Brain pericyte (primary cell): ENCODE measurements at regions not wholly inside any gene's neighbourhood (a gene's known extent, or its start where the extent isn't known, plus 50 kb on each side); places are given as distances from the start of the nearest gene placed in this dataset.
"Not testable (repeated sequence)": the region's sequence is repeated elsewhere in the genome, so short reads cannot be mapped to it uniquely, and the experiment has no call there.

Experiments
- DNase-seq: peaks from one replicate; pipeline ENCODE4 v3.0.0-alpha.2; 2012; ENCODE audit warnings: low read depth, low spot score

GRCh38 chr1:88455621-88456256 is 228.3 kb upstream of the PKN2 start:
- DNase-seq = no peak

GRCh38 chr1:88457197-88457596 is 226.9 kb upstream of the PKN2 start:
- DNase-seq = no peak

GRCh38 chr1:88461007-88461406 is 223.1 kb upstream of the PKN2 start:
- no peak for DNase-seq

GRCh38 chr1:88462096-88462487 is 222.0 kb upstream of the PKN2 start:
- DNase-seq = no peak

GRCh38 chr1:88462488-88463261 is 221.4 kb upstream of the PKN2 start:
- DNase-seq = no peak

- no peak for DNase-seq
Observed at GRCh38 chr1:88463401-88463985, 220.6 kb upstream of the PKN2 start.

GRCh38 chr1:88466011-88466410 is 218.1 kb upstream of the PKN2 start:
- no peak for DNase-seq

GRCh38 chr1:88466899-88467580 is 217.0 kb upstream of the PKN2 start:
- no peak for DNase-seq

- DNase-seq = no peak
Observed at GRCh38 chr1:88472298-88472697, 211.8 kb upstream of the PKN2 start.

GRCh38 chr1:88472714-88473113 is 211.4 kb upstream of the PKN2 start:
- no peak for DNase-seq

GRCh38 chr1:88474555-88475304 is 209.3 kb upstream of the PKN2 start:
- no peak for DNase-seq

- DNase-seq = no peak
Observed at GRCh38 chr1:88484881-88485280, 199.2 kb upstream of the PKN2 start.

GRCh38 chr1:88488237-88488636 is 195.8 kb upstream of the PKN2 start:
- DNase-seq = no peak

- no peak for DNase-seq
Observed at GRCh38 chr1:88490676-88491075, 193.4 kb upstream of the PKN2 start.

GRCh38 chr1:88499671-88500070 is 184.4 kb upstream of the PKN2 start:
- DNase-seq = no peak

GRCh38 chr1:88502886-88503285 is 181.2 kb upstream of the PKN2 start:
- DNase-seq = no peak

GRCh38 chr1:88503646-88504045 is 180.4 kb upstream of the PKN2 start:
- no peak for DNase-seq

GRCh38 chr1:88504601-88505000 is 179.5 kb upstream of the PKN2 start:
- no peak for DNase-seq

GRCh38 chr1:88509379-88509778 is 174.7 kb upstream of the PKN2 start:
- DNase-seq = no peak

- no peak for DNase-seq
Observed at GRCh38 chr1:88514544-88515060, 169.5 kb upstream of the PKN2 start.

GRCh38 chr1:88517499-88517898 is 166.6 kb upstream of the PKN2 start:
- not testable (repeated sequence) for DNase-seq
